HG03432 (cell line): ENCODE measurements at regions not wholly inside any gene's neighbourhood (a gene's known extent, or its start where the extent isn't known, plus 50 kb on each side); places are given as distances from the start of the nearest gene placed in this dataset.
"Not testable (repeated sequence)": the region's sequence is repeated elsewhere in the genome, so short reads cannot be mapped to it uniquely, and the experiment has no call there.

Source experiments
- ATAC-seq: cut with Tn5 transposase; IDR thresholded peaks from one replicate; pipeline ENCODE4 v1.9.1; 2021; ENCODE audit warnings: mild to moderate bottlenecking, moderate library complexity; ENCODE audit not compliant: unreplicated experiment

- no peak for ATAC-seq
These were observed 295.8 kb upstream of the TBL1XR1 start for GRCh38 chr3:177493091-177493490.

- no peak for ATAC-seq
These were observed 296.9 kb upstream of the TBL1XR1 start for GRCh38 chr3:177494216-177494615.

- no peak for ATAC-seq
These were observed 298.3 kb upstream of the TBL1XR1 start for GRCh38 chr3:177495566-177495965.

GRCh38 chr3:177498037-177498857 is 301.0 kb upstream of the TBL1XR1 start:
- no peak for ATAC-seq

DNA sequence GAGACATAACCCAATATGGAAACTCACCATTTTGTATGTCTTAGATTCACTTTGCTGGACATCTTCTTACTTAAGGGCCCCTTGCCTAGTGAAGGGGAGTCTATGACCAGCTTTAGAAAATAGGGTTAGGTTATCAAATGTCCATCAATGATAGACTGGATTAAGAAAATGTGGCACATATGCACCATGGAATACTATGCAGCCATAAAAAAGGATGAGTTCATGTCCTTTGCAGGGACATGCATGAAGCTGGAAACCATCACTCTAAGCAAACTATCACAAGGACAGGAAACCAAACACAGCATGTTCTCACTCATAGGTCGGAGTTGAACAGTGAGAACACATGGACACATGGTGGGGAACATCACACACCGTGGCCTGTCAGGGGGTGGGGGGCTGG is 301.8 kb upstream of the TBL1XR1 start:
- not testable (repeated sequence) for ATAC-seq

DNA sequence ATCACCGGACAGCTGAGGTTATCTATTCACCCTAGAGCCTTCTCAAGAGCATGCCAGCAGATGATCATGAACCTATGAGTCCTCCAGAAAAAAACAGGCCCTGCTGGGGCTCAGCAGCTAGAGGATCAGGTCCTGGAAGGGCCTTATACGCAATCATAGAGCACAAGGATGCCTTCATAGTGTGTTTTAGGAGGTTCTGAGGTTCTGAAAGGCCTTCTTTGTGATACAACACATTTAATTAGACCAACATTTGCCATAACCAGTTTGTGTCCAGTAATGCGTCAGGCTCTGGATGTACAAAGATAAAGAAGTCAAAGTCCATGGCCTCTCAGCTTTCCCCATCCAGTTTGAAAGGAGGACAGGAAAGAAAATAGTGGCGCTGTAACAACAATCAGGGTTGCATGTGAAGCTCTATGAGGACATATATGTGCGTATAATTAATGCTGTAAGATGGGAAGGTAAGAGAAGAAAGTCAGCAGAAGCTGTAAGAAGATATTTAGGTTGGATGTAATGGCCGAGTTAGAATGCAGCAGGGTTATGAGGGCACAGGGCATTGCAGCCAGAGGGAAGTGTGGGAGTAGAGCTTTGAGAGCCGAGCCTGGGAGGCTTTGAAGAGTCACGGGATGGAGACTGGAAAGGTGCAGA is 302.6 kb upstream of the TBL1XR1 start:
- no peak for ATAC-seq

DNA sequence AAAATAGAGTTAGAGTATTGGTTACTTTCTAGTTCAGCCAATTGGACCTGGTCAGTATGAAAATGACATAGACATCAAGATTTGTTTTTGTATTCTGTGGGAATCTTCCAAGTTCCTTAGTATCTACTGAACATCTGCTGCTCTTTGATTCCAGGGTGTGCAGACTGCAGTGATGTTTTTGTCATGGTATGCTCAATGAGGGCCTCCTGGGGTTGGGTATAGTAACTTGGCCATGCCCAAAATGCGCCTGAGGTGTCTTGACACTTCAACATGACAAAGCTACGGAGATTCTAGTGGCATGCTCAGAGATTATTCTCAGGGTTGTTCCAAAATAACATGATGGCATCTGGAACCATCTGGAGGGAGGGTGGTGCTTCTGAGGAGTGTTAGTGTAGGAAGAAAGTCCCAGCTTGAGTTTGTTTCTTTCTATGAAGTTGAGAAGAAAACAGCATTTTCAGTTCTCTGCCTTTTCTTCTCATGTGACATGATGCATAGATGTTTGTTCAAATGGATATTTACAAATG is 313.5 kb upstream of the TBL1XR1 start:
- ATAC-seq = no peak

DNA sequence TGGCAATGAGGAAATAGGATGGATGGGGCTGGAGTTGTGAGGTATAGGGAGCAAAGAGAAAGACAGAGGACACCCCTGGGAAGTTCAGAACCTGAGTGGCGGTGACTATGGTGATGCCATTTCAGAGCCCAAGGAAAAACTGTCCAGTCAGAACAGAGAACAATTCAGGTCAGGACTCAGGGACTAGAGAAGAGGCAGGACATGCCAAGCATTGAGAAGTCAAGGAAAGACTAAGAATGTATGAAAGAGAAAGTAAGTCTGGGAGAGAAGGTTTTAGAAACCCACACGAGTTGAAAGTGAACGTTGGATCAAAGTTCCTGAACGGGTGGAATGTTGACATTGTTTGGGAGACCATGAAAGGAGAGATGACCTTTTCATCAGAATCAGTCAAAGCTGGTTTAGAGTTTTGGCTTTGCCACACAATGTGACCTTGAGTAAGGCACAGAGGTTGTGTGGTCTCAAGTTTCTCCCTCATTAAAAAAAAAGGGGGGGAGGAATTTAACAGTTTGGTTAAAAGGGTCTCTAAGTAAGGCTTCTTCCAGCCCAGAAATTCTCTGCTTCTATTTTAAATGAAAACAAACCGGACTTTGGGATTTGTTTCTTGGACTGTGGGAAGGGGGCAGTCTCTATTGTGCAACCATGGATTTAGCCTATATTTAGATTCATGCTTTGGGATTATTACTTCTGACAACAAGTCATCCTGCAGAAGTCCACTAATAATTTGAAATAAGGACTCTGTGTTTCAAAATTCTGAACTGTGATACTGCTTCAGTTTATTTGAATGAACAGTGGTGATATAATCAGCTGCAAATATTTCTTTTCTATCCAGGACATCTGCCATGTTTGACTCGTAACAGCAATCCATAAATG is 315.9 kb upstream of the TBL1XR1 start:
- no peak for ATAC-seq

GRCh38 chr3:177513815-177514610 is 316.7 kb upstream of the TBL1XR1 start:
- no peak for ATAC-seq

DNA sequence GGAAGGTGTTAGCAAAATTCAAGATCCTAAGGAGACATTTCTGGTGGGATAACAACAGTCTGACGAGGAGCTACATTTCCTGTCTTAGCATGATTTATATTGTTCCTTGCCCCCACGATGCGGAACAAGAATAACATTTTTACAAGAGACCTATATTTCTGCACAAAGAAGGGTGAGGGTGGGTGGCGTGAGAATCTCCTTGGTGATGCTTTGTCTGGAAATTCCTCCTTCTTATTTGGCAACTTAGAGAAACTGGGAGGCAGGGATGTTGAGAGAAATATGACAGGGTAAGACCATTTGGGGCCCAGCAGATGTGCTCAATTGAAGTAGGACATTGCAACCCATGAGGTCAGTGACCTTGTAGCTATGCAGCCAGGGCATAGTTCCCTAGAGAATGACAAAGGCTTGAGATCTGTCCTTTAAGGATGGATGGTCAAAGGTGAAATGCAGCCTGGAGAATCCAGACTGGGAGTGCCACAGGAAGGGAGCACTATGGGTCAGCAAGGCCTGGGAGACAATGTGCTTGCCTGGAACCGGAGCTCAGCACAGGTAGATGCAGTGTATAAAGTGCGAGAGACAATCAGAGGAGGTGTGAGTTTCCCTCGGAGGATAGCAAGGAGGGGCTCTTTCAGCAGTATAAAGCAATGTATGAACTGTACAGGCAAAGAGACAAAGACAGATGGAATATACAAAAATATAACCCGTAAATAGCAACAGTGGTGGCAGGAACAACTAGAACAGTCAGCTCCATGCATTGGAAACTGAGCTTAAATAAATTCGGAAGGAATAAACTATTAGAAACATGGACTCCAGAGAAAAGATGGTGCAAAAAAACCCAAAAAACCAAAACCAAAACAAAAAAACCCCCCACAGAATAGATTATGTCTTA is 317.6 kb upstream of the TBL1XR1 start:
- no peak for ATAC-seq

GRCh38 chr3:177515786-177516157 is 318.5 kb upstream of the TBL1XR1 start:
- ATAC-seq = no peak

DNA sequence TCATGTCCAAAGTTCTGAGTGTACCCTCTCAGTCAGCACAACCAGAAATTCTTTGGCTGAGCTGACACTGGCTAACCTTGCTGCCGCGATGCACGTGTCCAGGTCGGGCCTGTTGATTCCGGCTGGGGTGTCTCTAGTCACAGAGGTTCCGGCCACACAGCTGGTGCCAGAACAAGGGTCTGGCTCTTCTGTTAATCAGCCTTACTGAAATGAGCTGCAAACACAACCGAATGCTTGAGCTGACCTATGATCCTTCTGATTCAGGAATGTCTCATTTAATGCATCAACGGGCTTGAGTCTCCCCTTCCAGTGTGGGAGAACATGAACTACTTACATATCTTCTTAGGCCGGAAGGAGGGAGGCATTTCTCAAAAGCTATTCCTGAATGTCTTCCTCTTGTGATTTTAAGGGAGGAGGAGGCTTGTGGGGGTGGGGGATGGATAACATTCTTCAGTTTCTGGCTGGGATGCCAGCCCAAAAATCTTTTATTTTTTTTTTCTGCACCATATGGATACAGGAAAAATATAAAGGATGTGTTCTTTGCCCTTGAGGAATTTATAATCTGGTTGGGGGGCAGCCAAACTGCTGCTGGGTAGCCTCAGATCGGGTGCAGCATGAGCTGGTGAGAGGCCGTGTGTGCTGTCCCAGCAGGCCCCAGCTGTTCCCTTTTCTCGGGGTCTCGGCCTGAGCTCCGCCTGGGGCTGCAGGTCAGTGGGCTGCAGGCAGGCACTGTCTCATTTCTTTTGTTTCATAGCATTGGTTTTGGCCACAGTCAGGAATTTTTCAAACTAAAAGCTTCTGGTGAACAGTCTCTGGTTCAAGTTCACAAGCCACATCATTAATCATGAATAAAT is 319.1 kb upstream of the TBL1XR1 start:
- ATAC-seq = no peak

DNA sequence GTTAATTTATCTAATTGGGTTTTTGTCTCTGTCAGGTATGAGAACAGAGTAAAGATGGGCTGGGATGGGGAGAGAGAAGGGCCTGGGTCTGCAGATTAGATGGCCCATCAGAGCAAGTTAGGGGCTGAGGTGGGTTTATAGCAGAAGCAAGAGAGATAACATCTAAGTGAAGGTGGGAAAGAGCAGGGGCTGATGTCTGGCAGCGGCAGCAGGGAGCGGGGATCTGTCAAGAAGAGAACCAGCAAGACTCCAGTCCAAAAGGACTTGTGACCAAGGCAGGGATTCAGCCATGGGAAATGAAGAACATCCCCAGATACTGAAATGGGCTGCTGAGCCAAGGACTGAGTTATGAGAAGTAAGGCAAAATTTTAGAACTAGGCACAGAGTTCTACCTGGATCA is 320.6 kb upstream of the TBL1XR1 start:
- no peak for ATAC-seq

- ATAC-seq = no peak
These were observed 322.3 kb upstream of the TBL1XR1 start for GRCh38 chr3:177519588-177519987.

DNA sequence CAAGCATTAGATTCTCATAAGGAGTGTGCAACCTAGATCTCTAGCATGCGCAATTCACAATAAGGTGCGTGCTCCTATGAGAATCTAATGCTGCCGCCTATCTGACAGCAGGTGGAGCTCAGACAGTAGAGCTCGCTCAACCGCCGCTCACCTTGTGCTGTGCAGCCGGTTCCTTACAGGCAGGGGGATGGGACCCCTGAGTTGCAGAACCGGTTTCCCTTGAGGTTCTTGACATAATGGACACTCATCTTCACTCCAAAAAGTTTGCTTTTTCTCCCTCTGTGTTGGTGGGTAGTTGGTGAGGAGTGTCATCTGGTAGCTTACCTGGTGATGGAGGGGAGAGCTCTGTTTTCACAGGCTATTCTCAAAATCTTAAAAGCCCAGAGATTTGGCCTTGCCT is 324.0 kb upstream of the TBL1XR1 start:
- ATAC-seq = no peak

DNA sequence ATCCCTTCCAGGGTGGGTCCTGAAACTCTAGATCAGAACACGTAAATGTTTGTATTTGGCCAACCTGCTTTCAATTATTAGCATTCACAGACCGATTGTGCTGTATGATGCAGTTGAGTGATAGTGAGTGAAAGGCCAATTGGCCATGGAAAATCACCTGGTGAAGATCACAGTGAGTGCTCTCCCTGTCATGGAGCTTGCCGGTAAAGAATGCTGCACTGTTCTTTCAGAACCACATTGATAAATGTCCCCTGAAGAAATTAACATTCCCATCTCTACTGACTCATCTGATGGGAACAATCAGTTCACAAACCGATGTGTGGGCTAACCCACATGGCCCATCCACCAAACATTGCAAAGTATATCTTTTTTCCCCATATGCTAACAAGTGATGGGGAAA is 324.8 kb upstream of the TBL1XR1 start:
- no peak for ATAC-seq

DNA sequence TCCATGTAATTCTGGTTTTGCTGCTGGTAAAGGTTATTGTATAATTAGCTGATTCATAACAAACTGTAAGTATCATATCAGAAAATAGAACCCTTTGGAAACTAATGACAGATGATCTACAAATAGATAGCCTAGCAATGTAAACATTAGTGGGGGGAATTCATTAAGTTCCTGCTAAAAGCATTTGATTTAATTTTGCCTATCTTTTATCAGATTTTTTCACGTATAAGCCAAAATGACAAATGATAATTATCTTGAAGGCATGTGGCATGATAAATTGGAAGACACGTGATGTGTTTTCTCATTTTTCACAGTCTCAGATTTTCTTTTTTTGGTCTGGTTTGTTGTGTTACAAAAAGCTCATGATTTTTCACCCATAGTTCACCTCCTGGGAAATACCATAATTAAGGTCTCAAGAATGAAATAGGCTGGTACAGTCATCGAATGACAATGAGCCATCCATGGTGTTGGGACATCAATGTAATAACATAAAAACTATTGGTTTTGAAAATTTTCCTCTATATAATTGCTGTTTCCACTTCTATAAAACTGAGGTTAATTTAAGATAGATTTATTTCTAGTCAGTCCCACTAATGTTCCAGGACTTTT is 325.9 kb upstream of the TBL1XR1 start:
- ATAC-seq = no peak

- no peak for ATAC-seq
These were observed 326.7 kb upstream of the TBL1XR1 start for GRCh38 chr3:177523872-177524438.
